ENCODE measurements at regions not wholly inside any gene's neighbourhood (a gene's known extent, or its start where the extent isn't known, plus 50 kb on each side); places are given as distances from the start of the nearest gene placed in this dataset.
"Not testable (repeated sequence)": the region's sequence is repeated elsewhere in the genome, so short reads cannot be mapped to it uniquely, and the experiment has no call there.

GRCh38 chr22:48503035-48503625, 1324.5 kb downstream of the BRD1 start:
- 72 to 80% (median 74%) methylated on average over 13 of the region's 13 CpGs for WGBS, 3 donors
- no peak overlapping the region for H3K27ac ChIP-seq (ENCODE audit: low read depth, low read length)

- 87 to 92% (median 91%) methylated on average over 21 of the region's 21 CpGs for WGBS, 3 donors
Observed at GRCh38 chr22:48501231-48501750, 1326.4 kb downstream of the BRD1 start.

DNA sequence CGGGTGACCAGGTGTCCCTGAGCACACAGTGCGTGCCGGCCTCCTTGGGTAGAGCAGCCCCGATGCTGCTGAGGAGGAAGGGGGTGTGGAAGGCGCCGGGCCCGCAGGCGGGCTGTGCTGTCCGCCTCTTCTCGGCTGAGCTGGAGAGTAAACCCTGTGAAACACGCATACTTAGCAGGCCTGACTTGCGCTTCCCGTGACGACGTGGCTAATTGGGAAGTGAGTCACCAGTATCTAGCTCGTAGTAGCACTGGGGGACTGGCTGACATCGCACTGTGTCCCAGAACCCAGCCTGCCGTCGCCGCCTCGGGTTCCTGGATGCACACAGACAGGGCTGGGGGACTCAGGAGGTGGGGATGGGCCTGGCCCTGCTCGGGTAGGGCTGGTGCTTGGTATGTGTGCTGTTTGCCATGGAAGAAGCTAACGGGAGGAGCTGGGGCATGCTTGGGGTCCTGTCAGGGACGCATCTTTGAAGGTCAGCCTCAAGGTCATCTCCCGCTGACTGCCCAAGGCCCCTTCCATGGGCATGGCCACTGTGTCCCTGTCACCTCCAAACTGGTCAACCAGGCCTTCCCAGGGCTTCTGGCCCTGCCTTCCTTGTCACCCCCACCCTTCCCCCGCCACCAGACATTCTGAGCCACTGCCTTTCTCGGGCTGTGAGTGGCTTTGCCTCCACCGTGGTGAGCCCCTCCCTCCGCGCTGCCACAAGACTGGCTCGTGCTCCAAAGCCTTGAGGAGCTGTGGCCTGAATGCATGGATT, 1327.0 kb downstream of the BRD1 start:
- H3K27ac ChIP-seq (ENCODE audit: low read depth, low read length), result no peak overlapping the region
- 43 to 87% (median 85%) methylated on average over 29 to 31 of the region's 31 CpGs for WGBS, 3 donors

More at GRCh38 chr22:48501231-48501750, 1326.4 kb downstream of the BRD1 start:
- no peak overlapping the region for H3K27ac ChIP-seq (ENCODE audit: low read depth, low read length)

DNA sequence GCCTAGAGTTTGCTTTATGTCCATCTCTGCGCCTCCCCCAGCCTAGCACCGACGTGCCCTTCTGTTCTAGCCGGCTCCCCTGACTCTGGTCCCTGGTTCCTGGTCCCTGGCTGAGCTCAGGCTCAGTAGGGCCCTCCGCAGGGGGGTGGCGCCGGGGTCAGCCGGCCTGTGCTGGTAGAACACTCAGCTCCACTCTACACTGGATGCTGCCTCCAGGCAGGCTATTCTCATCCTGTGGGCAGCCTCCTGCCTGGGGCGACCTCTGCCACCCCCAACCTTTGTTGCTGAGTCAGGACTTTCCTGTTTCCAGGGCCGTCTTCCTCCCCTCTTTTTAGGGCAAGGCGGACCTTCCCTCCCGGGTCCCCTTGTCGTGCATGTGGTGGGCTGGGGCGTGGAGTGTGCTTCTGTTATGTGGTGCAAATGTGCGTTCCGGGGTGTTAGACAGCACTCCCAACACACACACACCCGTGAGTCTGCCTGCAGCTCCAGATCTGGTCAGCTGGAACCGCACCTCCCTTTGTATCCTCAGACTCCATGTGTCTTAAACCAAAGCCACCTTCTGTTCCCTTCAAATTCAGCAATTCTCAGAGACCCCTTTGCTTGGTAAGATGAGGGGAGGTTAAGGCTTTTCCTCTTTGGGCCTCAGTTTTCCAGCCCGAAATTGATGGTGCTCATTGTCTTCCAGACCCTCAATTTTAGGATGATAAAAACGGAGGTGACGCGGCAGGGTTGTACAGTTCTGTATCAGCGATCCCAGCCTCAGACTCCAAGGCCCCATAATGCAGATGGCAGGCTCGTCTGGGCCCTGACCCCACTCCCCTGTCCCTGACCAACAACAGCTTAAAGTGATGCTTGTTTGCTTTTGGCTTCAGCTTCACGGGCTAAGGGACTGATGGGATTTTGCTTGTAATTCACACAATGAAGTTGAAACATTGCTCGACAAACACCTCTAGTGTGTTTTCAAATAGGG, 1327.9 kb downstream of the BRD1 start:
- 60 to 81% (median 79%) methylated on average over 26 of the region's 26 CpGs for WGBS, 3 donors
- no peak overlapping the region for H3K27ac ChIP-seq (ENCODE audit: low read depth, low read length)

DNA sequence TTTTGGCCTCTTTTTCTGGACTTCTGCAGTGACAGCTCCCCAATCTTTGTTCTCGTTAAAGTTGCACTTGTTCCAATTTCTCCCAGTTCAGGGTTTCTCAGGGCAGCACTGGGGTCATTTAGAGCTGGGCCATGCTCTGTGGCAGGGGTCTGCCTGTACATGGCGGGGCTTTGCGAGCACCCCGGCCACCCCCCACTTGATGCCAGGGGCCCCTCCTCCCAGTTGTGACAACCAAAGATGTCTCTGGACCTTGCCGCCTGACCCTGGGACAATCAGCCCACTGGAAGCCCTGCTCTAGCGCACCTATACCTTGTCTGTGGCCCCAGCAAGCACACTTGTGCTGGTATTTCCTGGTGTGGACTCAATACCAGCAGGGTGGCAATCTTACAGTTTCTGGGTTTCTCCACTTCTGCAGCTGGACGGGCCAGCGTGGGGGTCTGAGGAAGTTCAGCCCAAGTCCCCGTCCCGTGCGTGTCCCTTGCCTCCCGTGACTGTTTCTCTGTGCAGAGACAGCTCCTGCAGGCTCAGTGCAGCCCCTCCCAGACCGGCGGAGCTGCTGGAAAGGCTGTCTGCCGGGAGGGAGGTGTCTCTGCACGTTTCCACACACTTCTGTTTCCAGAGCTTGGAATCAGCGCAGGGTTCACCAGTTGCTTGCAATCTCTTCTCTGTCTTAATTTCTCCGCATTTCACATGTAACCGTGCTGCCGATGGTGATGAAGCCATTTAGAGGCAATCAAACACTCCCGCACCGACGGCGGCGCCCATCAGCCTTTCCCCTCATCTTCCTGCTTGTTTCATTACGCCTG, 1328.9 kb downstream of the BRD1 start:
- WGBS, 3 donors, result 46 to 58% (median 58%) methylated on average over 26 of the region's 26 CpGs

GRCh38 chr22:48497743-48498520, 1329.7 kb downstream of the BRD1 start:
- WGBS, 3 donors, result 76 to 93% (median 88%) methylated on average over 3 to 8 of the region's 16 CpGs
- H3K27ac ChIP-seq (ENCODE audit: low read depth, low read length), result not testable (repeated sequence)

More for the DNA sequence above, 1328.9 kb downstream of the BRD1 start:
- H3K27ac ChIP-seq (ENCODE audit: low read depth, low read length), result no peak overlapping the region

- 79 to 87% (median 80%) methylated on average over 24 to 27 of the region's 30 CpGs for whole genome bisulfite sequencing, 3 donors
- H3K27ac ChIP-seq (ENCODE audit: low read depth, low read length), result no peak overlapping the region
Observed at GRCh38 chr22:48496987-48497650, 1330.6 kb downstream of the BRD1 start.

GRCh38 chr22:48496226-48496845, 1331.3 kb downstream of the BRD1 start:
- no peak overlapping the region for H3K27ac ChIP-seq (ENCODE audit: low read depth, low read length)
- 78 to 85% (median 83%) methylated on average over 16 of the region's 16 CpGs for WGBS, 3 donors

GRCh38 chr22:48495751-48496080, 1332.0 kb downstream of the BRD1 start:
- 75 to 93% (median 91%) methylated on average over 8 of the region's 8 CpGs for WGBS, 3 donors
- no peak overlapping the region for H3K27ac ChIP-seq (ENCODE audit: low read depth, low read length)

- no peak overlapping the region for H3K27ac ChIP-seq (ENCODE audit: low read depth, low read length)
- 68 to 89% (median 85%) methylated on average over 19 to 20 of the region's 20 CpGs for WGBS, 3 donors
Observed at GRCh38 chr22:48494968-48495750, 1332.5 kb downstream of the BRD1 start.

GRCh38 chr22:48494256-48494967, 1333.3 kb downstream of the BRD1 start:
- no peak overlapping the region for H3K27ac ChIP-seq (ENCODE audit: low read depth, low read length)
- WGBS, 3 donors, result 63 to 86% (median 84%) methylated on average over 21 of the region's 21 CpGs

DNA sequence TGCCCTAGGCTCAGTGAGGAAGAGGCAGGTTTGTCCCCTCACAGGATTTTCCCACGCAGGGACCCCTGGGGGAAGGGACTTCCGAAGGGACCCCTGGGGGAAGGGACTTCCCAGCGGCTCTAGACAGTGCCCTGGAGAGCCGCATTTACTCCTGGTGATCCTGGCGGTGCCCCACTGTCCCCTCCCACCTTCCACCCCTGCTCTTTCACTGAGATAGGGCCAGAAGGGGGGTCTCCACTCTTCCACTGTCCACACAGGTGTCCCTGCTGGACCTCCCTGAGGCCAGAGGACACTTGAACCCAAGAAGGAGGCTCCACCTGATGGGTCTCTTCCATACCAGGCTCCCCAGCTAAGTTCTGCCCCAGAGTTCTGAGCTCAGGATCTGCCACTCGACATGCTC, 1333.9 kb downstream of the BRD1 start:
- 48 to 82% (median 76%) methylated on average over 4 to 6 of the region's 6 CpGs for WGBS, 3 donors
- no peak overlapping the region for H3K27ac ChIP-seq (ENCODE audit: low read depth, low read length)

GRCh38 chr22:48492366-48493320, 1335.0 kb downstream of the BRD1 start:
- WGBS, 3 donors, result 28 to 37% (median 36%) methylated on average over 19 of the region's 19 CpGs
- no peak overlapping the region for H3K27ac ChIP-seq (ENCODE audit: low read depth, low read length)

DNA sequence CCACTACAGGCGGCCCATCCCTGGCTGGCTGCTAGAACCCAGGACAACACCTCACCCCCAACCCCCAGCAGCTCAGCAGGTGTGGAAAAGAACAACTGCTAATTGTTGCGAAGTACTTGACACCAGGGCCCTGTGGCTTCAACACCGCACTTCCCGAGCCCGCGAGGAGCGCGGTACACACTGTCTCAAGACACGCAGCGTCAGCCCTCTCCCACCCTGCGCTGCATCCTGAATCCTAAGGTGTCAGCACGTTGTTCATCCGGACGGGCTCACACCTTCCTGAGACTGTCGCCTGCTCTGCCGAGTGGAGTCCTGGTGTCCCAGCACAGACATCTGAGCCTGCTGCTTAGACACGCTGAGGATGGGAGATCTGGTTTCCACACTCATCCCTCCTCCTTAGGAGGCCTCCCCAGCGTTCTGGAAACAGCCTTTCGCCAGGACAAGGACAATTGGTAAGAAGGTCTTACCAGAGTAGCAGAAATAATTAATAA, 1336.2 kb downstream of the BRD1 start:
- WGBS, 3 donors, result 17 to 44% (median 37%) methylated on average over 19 of the region's 19 CpGs
- no peak overlapping the region for H3K27ac ChIP-seq (ENCODE audit: low read depth, low read length)
